Astrocyte (in vitro differentiated cells and primary cell): ENCODE measurements at regions not wholly inside any gene's neighbourhood (a gene's known extent, or its start where the extent isn't known, plus 50 kb on each side); places are given as distances from the start of the nearest gene placed in this dataset.

ENCODE experiments used
- EZH2 ChIP-seq: IDR thresholded peaks from 2 replicates; pipeline ENCODE4 v1.6.1; 2012; ENCODE audit warnings: mild to moderate bottlenecking, low read length, inconsistent platforms; ENCODE audit not compliant: insufficient read depth
- TF ChIP-seq, protein P1 (sequence below): IDR thresholded peaks from 2 replicates; pipeline ENCODE4 v1.5.1; 2011; ENCODE audit warnings: low read depth, mild to moderate bottlenecking, inconsistent platforms, low read length, moderate library complexity; ENCODE audit not compliant: insufficient read depth

DNA sequence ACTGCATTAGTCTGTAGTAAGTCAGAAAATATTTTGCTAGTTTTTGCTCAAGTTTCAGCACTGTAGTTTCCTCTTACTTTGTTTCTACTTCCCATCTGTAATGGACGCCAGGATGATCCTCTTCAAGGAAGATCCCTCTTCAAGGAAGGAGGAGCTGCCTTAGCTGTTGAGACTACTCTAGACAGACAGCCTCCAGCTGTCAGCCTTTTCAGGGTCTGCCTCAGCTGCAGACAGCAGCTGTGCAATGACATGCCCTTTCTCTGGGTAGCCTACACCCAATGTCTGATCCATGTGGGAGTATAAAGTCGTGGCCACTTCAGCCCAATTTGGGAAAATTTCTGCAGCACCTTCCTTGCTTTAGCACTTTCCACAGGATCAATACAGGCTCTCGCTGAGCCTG lies 281.0 kb upstream of the MAOA start:
- TF ChIP-seq, protein P1, sequence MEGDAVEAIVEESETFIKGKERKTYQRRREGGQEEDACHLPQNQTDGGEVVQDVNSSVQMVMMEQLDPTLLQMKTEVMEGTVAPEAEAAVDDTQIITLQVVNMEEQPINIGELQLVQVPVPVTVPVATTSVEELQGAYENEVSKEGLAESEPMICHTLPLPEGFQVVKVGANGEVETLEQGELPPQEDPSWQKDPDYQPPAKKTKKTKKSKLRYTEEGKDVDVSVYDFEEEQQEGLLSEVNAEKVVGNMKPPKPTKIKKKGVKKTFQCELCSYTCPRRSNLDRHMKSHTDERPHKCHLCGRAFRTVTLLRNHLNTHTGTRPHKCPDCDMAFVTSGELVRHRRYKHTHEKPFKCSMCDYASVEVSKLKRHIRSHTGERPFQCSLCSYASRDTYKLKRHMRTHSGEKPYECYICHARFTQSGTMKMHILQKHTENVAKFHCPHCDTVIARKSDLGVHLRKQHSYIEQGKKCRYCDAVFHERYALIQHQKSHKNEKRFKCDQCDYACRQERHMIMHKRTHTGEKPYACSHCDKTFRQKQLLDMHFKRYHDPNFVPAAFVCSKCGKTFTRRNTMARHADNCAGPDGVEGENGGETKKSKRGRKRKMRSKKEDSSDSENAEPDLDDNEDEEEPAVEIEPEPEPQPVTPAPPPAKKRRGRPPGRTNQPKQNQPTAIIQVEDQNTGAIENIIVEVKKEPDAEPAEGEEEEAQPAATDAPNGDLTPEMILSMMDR, result no peak
- TF ChIP-seq EZH2, result no peak
